ENCODE measurements at regions not wholly inside any gene's neighbourhood (a gene's known extent, or its start where the extent isn't known, plus 50 kb on each side); places are given as distances from the start of the nearest gene placed in this dataset.

- DNase-seq (ENCODE audit: low read depth): no peak
- TF ChIP-seq CTCF (IDR thresholded peaks at IDR 0.05; ENCODE audit: low read depth, low read length): no peak
- no peak for TF ChIP-seq POLR2A (IDR thresholded peaks at IDR 0.05; ENCODE audit: extremely low read depth, insufficient read length)
- TF ChIP-seq MAX (IDR thresholded peaks at IDR 0.05; ENCODE audit: low read depth, low read length): no peak
- no peak for TF ChIP-seq MYC (IDR thresholded peaks at IDR 0.05; ENCODE audit: low read depth, low read length)
- H3K4me3 ChIP-seq (ENCODE audit: low read depth, low read length): no peak overlapping the region
These were observed 163.7 kb upstream of the SERTAD2 start for GRCh38 chr2:64817453-64817852.

GRCh38 chr2:64818664-64819060 is 164.9 kb upstream of the SERTAD2 start:
- no peak overlapping the region for H3K4me3 ChIP-seq (ENCODE audit: low read depth, low read length)
- TF ChIP-seq POLR2A (IDR thresholded peaks at IDR 0.05; ENCODE audit: extremely low read depth, insufficient read length) (no peak), MYC (IDR thresholded peaks at IDR 0.05; ENCODE audit: low read depth, low read length) (no peak), MAX (IDR thresholded peaks at IDR 0.05; ENCODE audit: low read depth, low read length) (no peak), CTCF (IDR thresholded peaks at IDR 0.05; ENCODE audit: low read depth, low read length) (no peak)
- DNase-seq (ENCODE audit: low read depth): no peak

GRCh38 chr2:64819361-64819760 is 165.6 kb upstream of the SERTAD2 start:
- TF ChIP-seq MYC (IDR thresholded peaks at IDR 0.05; ENCODE audit: low read depth, low read length): no peak
- TF ChIP-seq POLR2A (IDR thresholded peaks at IDR 0.05; ENCODE audit: extremely low read depth, insufficient read length): no peak
- TF ChIP-seq MAX (IDR thresholded peaks at IDR 0.05; ENCODE audit: low read depth, low read length): 0 out of 2 replicates have a peak, but pooled peaks have one; percentile 15
- DNase-seq (ENCODE audit: low read depth): peak; percentile 40
- no peak overlapping the region for H3K4me3 ChIP-seq (ENCODE audit: low read depth, low read length)

GRCh38 chr2:64819774-64820688 is 166.3 kb upstream of the SERTAD2 start:
- no peak for TF ChIP-seq MAX (IDR thresholded peaks at IDR 0.05; ENCODE audit: low read depth, low read length)
- TF ChIP-seq MYC (IDR thresholded peaks at IDR 0.05; ENCODE audit: low read depth, low read length): no peak
- TF ChIP-seq CTCF (IDR thresholded peaks at IDR 0.05; ENCODE audit: low read depth, low read length): no peak
- no peak for TF ChIP-seq POLR2A (IDR thresholded peaks at IDR 0.05; ENCODE audit: extremely low read depth, insufficient read length)
- DNase-seq (ENCODE audit: low read depth): peak; percentile 83
- peak overlapping the region; percentile 37 for H3K4me3 ChIP-seq (ENCODE audit: low read depth, low read length)

- no peak for DNase-seq (ENCODE audit: low read depth)
- TF ChIP-seq MYC (IDR thresholded peaks at IDR 0.05; ENCODE audit: low read depth, low read length): no peak
- no peak for TF ChIP-seq POLR2A (IDR thresholded peaks at IDR 0.05; ENCODE audit: extremely low read depth, insufficient read length)
- TF ChIP-seq MAX (IDR thresholded peaks at IDR 0.05; ENCODE audit: low read depth, low read length): no peak
- TF ChIP-seq CTCF (IDR thresholded peaks at IDR 0.05; ENCODE audit: low read depth, low read length): no peak
- no peak overlapping the region for H3K4me3 ChIP-seq (ENCODE audit: low read depth, low read length)
These were observed 167.2 kb upstream of the SERTAD2 start for GRCh38 chr2:64820901-64821300.

- DNase-seq (ENCODE audit: low read depth): no peak
- TF ChIP-seq MAX (IDR thresholded peaks at IDR 0.05; ENCODE audit: low read depth, low read length): no peak
- TF ChIP-seq POLR2A (IDR thresholded peaks at IDR 0.05; ENCODE audit: extremely low read depth, insufficient read length): no peak
- no peak for TF ChIP-seq CTCF (IDR thresholded peaks at IDR 0.05; ENCODE audit: low read depth, low read length)
- TF ChIP-seq MYC (IDR thresholded peaks at IDR 0.05; ENCODE audit: low read depth, low read length): no peak
- no peak overlapping the region for H3K4me3 ChIP-seq (ENCODE audit: low read depth, low read length)
These were observed 165.4 kb upstream of the SLC1A4 start for GRCh38 chr2:64823794-64824193.

Measured in NB4 (cell line).